Activated CD4-positive, alpha-beta T cell treated with anti-CD3 and anti-CD28 coated beads, Interleukin-2, amount 10 ng/mL, durations not matched to agents 24 days and 14 days (primary cell): ENCODE measurements at regions not wholly inside any gene's neighbourhood (a gene's known extent, or its start where the extent isn't known, plus 50 kb on each side); places are given as distances from the start of the nearest gene placed in this dataset.

ENCODE experiments used
- DNase-seq: peaks from one replicate; pipeline ENCODE4 v3.0.0; 2022
- H3K27ac Mint-ChIP-seq: one replicate; pipeline ENCODE4 v1.8.0; 2022; ENCODE audit warnings: mild to moderate bottlenecking, mixed read lengths
- H3K27me3 Mint-ChIP-seq: one replicate; pipeline ENCODE4 v1.8.0; 2022; ENCODE audit warnings: mixed read lengths
- H3K36me3 Mint-ChIP-seq: one replicate; pipeline ENCODE4 v1.8.0; 2022; ENCODE audit warnings: low read depth, mild to moderate bottlenecking, mixed read lengths
- H3K4me1 Mint-ChIP-seq: one replicate; pipeline ENCODE4 v1.8.0; 2021; ENCODE audit warnings: mixed read lengths
- H3K4me3 Mint-ChIP-seq: one replicate; pipeline ENCODE4 v1.8.0; 2022; ENCODE audit warnings: mild to moderate bottlenecking, moderate library complexity, mixed read lengths
- H3K9me3 Mint-ChIP-seq: one replicate; pipeline ENCODE4 v1.8.0; 2021; ENCODE audit warnings: mixed read lengths
- intact Hi-C: fragments of 100-400 bp; cut with micrococcal nuclease; formaldehyde crosslinking; loops from one replicate; pipeline ENCODE4 v1.15.1; 2023

GRCh38 chrX:104310657-104311254, 56.0 kb upstream of the ESX1 start:
- H3K27ac Mint-ChIP-seq = no peak overlapping the region
- H3K27me3 Mint-ChIP-seq = no peaks in the 10 kb centered on the region
- H3K4me1 Mint-ChIP-seq = no peaks in the 10 kb centered on the region
- H3K36me3 Mint-ChIP-seq = no peaks in the 10 kb centered on the region
- intact Hi-C loops = no loop called here
- DNase-seq = no peak
- H3K9me3 Mint-ChIP-seq = no peaks in the 10 kb centered on the region
- H3K4me3 Mint-ChIP-seq = no peak overlapping the region

DNA sequence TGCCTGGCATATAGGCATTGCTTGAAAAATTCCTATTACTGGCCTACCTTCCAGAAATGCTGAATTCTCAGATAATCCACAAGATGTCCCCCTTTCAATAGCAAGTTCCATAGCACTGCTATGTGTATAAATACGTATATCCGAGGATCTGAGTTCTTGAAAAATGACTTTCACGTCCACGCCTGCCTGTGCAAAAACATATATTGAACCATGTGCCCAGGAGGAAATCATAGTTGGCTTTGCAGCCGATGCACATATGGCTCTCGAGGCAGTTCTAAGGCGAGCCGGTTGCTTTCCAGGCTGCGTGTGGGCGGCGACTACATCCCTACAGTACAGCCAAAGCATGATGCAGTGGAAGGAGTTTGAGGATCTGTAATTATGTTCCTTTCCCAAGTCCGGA, 55.4 kb upstream of the ESX1 start:
- intact Hi-C loops = no loop called here
- H3K9me3 Mint-ChIP-seq = no peaks in the 10 kb centered on the region
- no peaks in the 10 kb centered on the region for H3K36me3 Mint-ChIP-seq
- DNase-seq = no peak
- no peak overlapping the region for H3K4me3 Mint-ChIP-seq
- no peak overlapping the region for H3K27ac Mint-ChIP-seq
- H3K27me3 Mint-ChIP-seq = no peaks in the 10 kb centered on the region
- no peaks in the 10 kb centered on the region for H3K4me1 Mint-ChIP-seq

DNA sequence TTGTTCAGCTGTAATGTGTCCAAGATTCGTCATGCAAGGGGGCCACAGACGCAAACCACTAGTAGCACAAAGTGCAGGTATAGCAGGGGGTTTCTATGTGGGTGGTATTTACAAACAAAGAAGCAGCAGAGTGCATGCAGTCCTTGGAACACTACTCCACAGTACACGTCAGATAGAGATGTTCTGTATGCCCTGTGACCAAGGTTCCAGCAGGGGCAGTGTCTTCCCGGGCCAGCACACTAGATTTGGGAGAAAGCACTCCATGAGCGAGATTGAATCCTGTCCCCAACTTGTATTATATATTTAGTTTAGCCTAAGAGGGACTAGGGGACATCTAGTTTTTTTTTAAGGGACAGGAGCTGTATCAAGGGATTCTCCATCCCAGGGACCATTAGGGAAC, 54.4 kb upstream of the ESX1 start:
- H3K9me3 Mint-ChIP-seq = no peaks in the 10 kb centered on the region
- no peaks in the 10 kb centered on the region for H3K4me1 Mint-ChIP-seq
- no peak overlapping the region for H3K4me3 Mint-ChIP-seq
- H3K36me3 Mint-ChIP-seq = no peaks in the 10 kb centered on the region
- no peaks in the 10 kb centered on the region for H3K27me3 Mint-ChIP-seq
- DNase-seq = no peak
- intact Hi-C loops = no loop called here
- H3K27ac Mint-ChIP-seq = no peak overlapping the region

DNA sequence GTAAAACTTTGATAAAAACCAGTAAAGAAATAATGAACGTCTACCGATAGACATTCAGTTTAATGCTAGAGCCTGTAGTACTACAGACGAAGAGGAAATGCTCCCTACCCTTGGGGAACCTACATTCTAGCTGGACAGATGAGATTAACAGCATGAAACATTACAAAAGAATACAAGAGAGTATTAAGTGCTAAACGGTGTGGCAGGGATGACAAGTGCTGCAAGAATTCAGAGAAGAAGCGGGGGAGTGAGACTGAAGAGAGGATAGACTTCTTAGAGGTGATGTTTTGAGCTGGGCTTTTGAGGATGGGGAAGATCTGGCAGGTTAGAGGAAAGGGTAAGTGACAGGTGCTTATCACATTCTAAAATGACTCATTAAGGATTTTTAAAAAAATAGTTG, 52.6 kb upstream of the ESX1 start:
- Mint-ChIP-seq H3K4me3 (no peak overlapping the region), H3K9me3 (no peaks in the 10 kb centered on the region), H3K4me1 (no peaks in the 10 kb centered on the region), H3K27ac (no peak overlapping the region), H3K27me3 (no peaks in the 10 kb centered on the region), H3K36me3 (no peaks in the 10 kb centered on the region)
- no peak for DNase-seq
- intact Hi-C loops = no loop called here

DNA sequence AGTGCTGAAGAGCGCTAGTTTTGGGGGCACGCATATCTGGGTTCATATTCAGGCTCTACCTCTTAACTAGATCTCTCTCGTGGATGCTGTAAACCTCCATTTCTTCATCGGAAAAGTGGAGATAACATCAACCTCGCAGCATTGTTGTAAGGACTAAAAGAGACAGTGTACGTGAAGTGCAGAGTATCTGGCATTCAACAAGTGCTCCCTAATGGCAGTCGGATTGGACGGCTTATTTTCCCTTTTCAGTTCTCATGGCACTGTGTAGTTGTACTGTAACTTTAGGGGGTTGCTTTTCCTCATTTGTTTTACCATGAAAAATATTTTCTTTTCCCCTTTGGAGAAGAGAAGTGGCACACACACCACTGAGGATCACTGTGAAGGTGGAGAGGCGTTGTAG, 51.4 kb upstream of the ESX1 start:
- Mint-ChIP-seq H3K36me3 (no peaks in the 10 kb centered on the region), H3K4me1 (no peaks in the 10 kb centered on the region), H3K27me3 (no peaks in the 10 kb centered on the region), H3K9me3 (no peaks in the 10 kb centered on the region), H3K27ac (no peak overlapping the region), H3K4me3 (no peak overlapping the region)
- intact Hi-C loops = no loop called here
- no peak for DNase-seq
